SK-N-SH (cell line): ENCODE measurements at regions not wholly inside any gene's neighbourhood (a gene's known extent, or its start where the extent isn't known, plus 50 kb on each side); places are given as distances from the start of the nearest gene placed in this dataset.

Source experiments
- CTCF ChIA-PET: fragments of 300-600, 350-600 bp; formaldehyde crosslinking; extraction: SDS; loops from one replicate; lab custom pipeline; 2021; lab: Yijun Ruan, JAX
- POLR2A ChIA-PET: fragments of 350-600 bp; sonication (Branson Sonifier 250); formaldehyde crosslinking; extraction: SDS; loops from one replicate; lab custom pipeline; 2020; ENCODE audit warnings: antibody characterized with exemption, inconsistent platforms; lab: Yijun Ruan, JAX
- DNase-seq: peaks from one replicate; pipeline ENCODE4 v3.0.0; 2012
- H2AFZ ChIP-seq: fragments of 200-600 bp; sonication (generic); 2 replicates; pipeline ENCODE4 v1.8.1; 2016; ENCODE audit warnings: antibody characterized with exemption, mild to moderate bottlenecking, low read depth
- H3F3A ChIP-seq: fragments of 200-600 bp; sonication (generic); replicated peaks from 2 replicates; pipeline ENCODE3; 2016; ENCODE audit warnings: antibody characterized with exemption, mild to moderate bottlenecking; ENCODE audit not compliant: insufficient read depth
- H3K27ac ChIP-seq, 2 experiments: fragments of 200-500 bp in 1 of 2; fragments of 200-600 bp in 1 of 2; sonication (Bioruptor generic) in 1 of 2; sonication (generic), shearing (Covaris generic) in 1 of 2; 2 replicates each; pipeline versions ENCODE4 v1.5.1 to v1.6.1; 2014 to 2016; ENCODE audit warnings: low read depth in 2 of 2, inconsistent platforms in 1 of 2, low read length in 1 of 2, mild to moderate bottlenecking in 1 of 2, mixed read lengths in 1 of 2
- H3K27me3 ChIP-seq: fragments of 200-600 bp; sonication (generic), shearing (Covaris generic); 2 replicates; pipeline ENCODE4 v1.6.1; 2016; ENCODE audit warnings: mixed run types; ENCODE audit not compliant: insufficient read depth
- H3K36me3 ChIP-seq, 2 experiments: fragments of 200-500 bp in 1 of 2; fragments of 200-600 bp in 1 of 2; sonication (Bioruptor generic) in 1 of 2; sonication (generic) in 1 of 2; replicated peaks in 1 of 2; 2 replicates each; pipeline versions ENCODE3 to v1.5.1; 2014 to 2016; ENCODE audit warnings: low read length in 1 of 2, mild to moderate bottlenecking in 1 of 2; ENCODE audit not compliant: insufficient read depth in 2 of 2, control insufficient read depth in 1 of 2
- H3K4me1 ChIP-seq, 2 experiments: fragments of 200-500 bp in 1 of 2; fragments of 200-600 bp in 1 of 2; sonication (Bioruptor generic) in 1 of 2; sonication (generic), shearing (Covaris generic) in 1 of 2; 2 replicates each; pipeline versions ENCODE4 v1.5.1 to v1.6.1; 2014 to 2016; ENCODE audit warnings: low read depth in 1 of 2, low read length in 1 of 2, mixed run types in 1 of 2; ENCODE audit not compliant: insufficient read depth in 2 of 2, control insufficient read depth in 1 of 2
- H3K4me2 ChIP-seq: fragments of 200-600 bp; sonication (generic), shearing (Covaris generic); 2 replicates; pipeline ENCODE4 v1.6.1; 2017; ENCODE audit warnings: mixed run types
- H3K4me3 ChIP-seq, 2 experiments: fragments of 200-500 bp in 1 of 2; fragments of 200-600 bp in 1 of 2; sonication (Bioruptor generic) in 1 of 2; sonication (generic), shearing (Covaris generic) in 1 of 2; 2 replicates each; pipeline versions ENCODE4 v1.5.1 to v1.8.1; 2014 to 2016; ENCODE audit warnings: low read depth in 2 of 2, inconsistent platforms in 1 of 2, low read length in 1 of 2, mild to moderate bottlenecking in 1 of 2, mixed read lengths in 1 of 2, moderate library complexity in 1 of 2
- H3K79me2 ChIP-seq: fragments of 200-600 bp; sonication (generic); 2 replicates; pipeline ENCODE4 v1.8.1; 2017; ENCODE audit warnings: mild to moderate bottlenecking; ENCODE audit not compliant: insufficient read depth
- H3K9ac ChIP-seq: fragments of 200-600 bp; sonication (generic); 2 replicates; pipeline ENCODE4 v1.6.1; 2017; ENCODE audit warnings: mixed run types
- H3K9me2 ChIP-seq: fragments of 200-600 bp; sonication (generic); 2 replicates; pipeline ENCODE4 v1.6.1; 2017; ENCODE audit warnings: mixed run types
- H3K9me3 ChIP-seq: fragments of 200-600 bp; sonication (generic); 2 replicates; pipeline ENCODE4 v1.6.1; 2017; ENCODE audit warnings: mixed run types, mild to moderate bottlenecking, moderate library complexity
- H4K20me1 ChIP-seq: fragments of 200-600 bp; sonication (generic); 2 replicates; pipeline ENCODE4 v1.6.1; 2017; ENCODE audit warnings: mild to moderate bottlenecking, mixed run types; ENCODE audit not compliant: insufficient read depth
- GATA2 ChIP-seq: sonication (generic); formaldehyde crosslinking; IDR thresholded peaks from 2 replicates; pipeline ENCODE4 v1.5.0; 2020; ENCODE audit warnings: mild to moderate bottlenecking, missing genetic modification reagents
- NFIC ChIP-seq: IDR thresholded peaks from 2 replicates; pipeline ENCODE4 v1.4.0; 2012; ENCODE audit warnings: borderline replicate concordance
- POLR2AphosphoS5 ChIP-seq: IDR thresholded peaks from 2 replicates; pipeline ENCODE4 v1.6.1; 2012; ENCODE audit warnings: low read depth, low read length
- RAD21 ChIP-seq: IDR thresholded peaks from 2 replicates; pipeline ENCODE4 v1.6.1; 2012; ENCODE audit warnings: mild to moderate bottlenecking, low read length
- RFX5 ChIP-seq: IDR thresholded peaks from 2 replicates; pipeline ENCODE4 v1.6.1; 2012; ENCODE audit warnings: mild to moderate bottlenecking, improper control_type of control experiment, low read length
- SIN3A ChIP-seq: IDR thresholded peaks from 2 replicates; pipeline ENCODE4 v1.6.1; 2012; ENCODE audit warnings: low read depth, mild to moderate bottlenecking, low read length, moderate library complexity, borderline replicate concordance
- SMC3 ChIP-seq: IDR thresholded peaks from 2 replicates; pipeline ENCODE4 v1.6.1; 2012; ENCODE audit warnings: low read depth, low read length, improper control_type of control experiment
- TAF1 ChIP-seq: IDR thresholded peaks from 2 replicates; pipeline ENCODE4 v1.6.1; 2012; ENCODE audit warnings: low read depth, mild to moderate bottlenecking, low read length, moderate library complexity, borderline replicate concordance
- TCF12 ChIP-seq: IDR thresholded peaks from 2 replicates; pipeline ENCODE4 v1.4.0; 2012
- YY1 ChIP-seq: IDR thresholded peaks from 2 replicates; pipeline ENCODE4 v1.4.0; 2012; ENCODE audit warnings: low read depth, mild to moderate bottlenecking
- WGBS: methylation state at CpG from one replicate; pipeline ENCODE4 v1.1.6; 2017; ENCODE audit warnings: low lambda C conversion rate; 5-methylcytosine and 5-hydroxymethylcytosine counted together
- TF ChIP-seq, protein P1 (sequence below): fragments of 200-600 bp; sonication (generic); IDR thresholded peaks from 2 replicates; pipeline ENCODE4 v1.6.1; 2017; ENCODE audit warnings: antibody characterized with exemption, mild to moderate bottlenecking, moderate library complexity

GRCh38 chrX:16436348-16437188 lies 213.4 kb upstream of the S100G start:
- no peaks in the 10 kb centered on the region for H3F3A ChIP-seq
- H4K20me1 ChIP-seq = no peaks in the 10 kb centered on the region
- 28% methylated on average over 11 of the region's 12 CpGs for WGBS
- no peak overlapping the region for H3K27ac ChIP-seq
- H3K9ac ChIP-seq = no peak overlapping the region
- POLR2A ChIA-PET = no interaction called here
- CTCF ChIA-PET = interaction anchor here (0.6 to 2.1 kb wide), 42 partner anchors 9 to 1137 kb away, joined by 3 to 17 read pairs (median 4); partner anchors contain the start of gene GRPR
- H3K9me2 ChIP-seq = no peaks in the 10 kb centered on the region
- DNase-seq = peak; percentile 55
- peak overlapping the region; percentile 52 for H2AFZ ChIP-seq
- no peaks in the 10 kb centered on the region for H3K4me1 ChIP-seq
- H3K4me2 ChIP-seq = no peak overlapping the region
- TF ChIP-seq GATA2 (CRISPR knock-in tag) (no peak), RAD21 (peak; percentile 74), SMC3 (peak; percentile 84), YY1 (peak; percentile 66; the same call in 1 of the 2 replicates), RFX5 (no peak)
- TF ChIP-seq, protein P1, sequence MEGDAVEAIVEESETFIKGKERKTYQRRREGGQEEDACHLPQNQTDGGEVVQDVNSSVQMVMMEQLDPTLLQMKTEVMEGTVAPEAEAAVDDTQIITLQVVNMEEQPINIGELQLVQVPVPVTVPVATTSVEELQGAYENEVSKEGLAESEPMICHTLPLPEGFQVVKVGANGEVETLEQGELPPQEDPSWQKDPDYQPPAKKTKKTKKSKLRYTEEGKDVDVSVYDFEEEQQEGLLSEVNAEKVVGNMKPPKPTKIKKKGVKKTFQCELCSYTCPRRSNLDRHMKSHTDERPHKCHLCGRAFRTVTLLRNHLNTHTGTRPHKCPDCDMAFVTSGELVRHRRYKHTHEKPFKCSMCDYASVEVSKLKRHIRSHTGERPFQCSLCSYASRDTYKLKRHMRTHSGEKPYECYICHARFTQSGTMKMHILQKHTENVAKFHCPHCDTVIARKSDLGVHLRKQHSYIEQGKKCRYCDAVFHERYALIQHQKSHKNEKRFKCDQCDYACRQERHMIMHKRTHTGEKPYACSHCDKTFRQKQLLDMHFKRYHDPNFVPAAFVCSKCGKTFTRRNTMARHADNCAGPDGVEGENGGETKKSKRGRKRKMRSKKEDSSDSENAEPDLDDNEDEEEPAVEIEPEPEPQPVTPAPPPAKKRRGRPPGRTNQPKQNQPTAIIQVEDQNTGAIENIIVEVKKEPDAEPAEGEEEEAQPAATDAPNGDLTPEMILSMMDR = peak; percentile 83
- H3K79me2 ChIP-seq = no peaks in the 10 kb centered on the region
- no peaks in the 10 kb centered on the region for H3K36me3 ChIP-seq
- H3K9me3 ChIP-seq = no peaks in the 10 kb centered on the region
- no peaks in the 10 kb centered on the region for H3K27me3 ChIP-seq
- no peak overlapping the region for H3K4me3 ChIP-seq

- no peaks in the 10 kb centered on the region for H3K9me3 ChIP-seq
- no peak overlapping the region for H3K9ac ChIP-seq
- H3K27me3 ChIP-seq = no peaks in the 10 kb centered on the region
- H3K9me2 ChIP-seq = no peaks in the 10 kb centered on the region
- H3K4me2 ChIP-seq = no peak overlapping the region
- no peaks in the 10 kb centered on the region for H3K79me2 ChIP-seq
- H3K4me1 ChIP-seq = no peaks in the 10 kb centered on the region; a peak in 1 of 4 replicates
- H3K36me3 ChIP-seq = no peaks in the 10 kb centered on the region
- H3K4me3 ChIP-seq = no peak overlapping the region
- H4K20me1 ChIP-seq = no peaks in the 10 kb centered on the region
- H3K27ac ChIP-seq = no peak overlapping the region
- no peak overlapping the region for H2AFZ ChIP-seq
- H3F3A ChIP-seq = no peaks in the 10 kb centered on the region
- POLR2A ChIA-PET = no interaction called here
- CTCF ChIA-PET = interaction anchor here (0.8 kb wide), 1 partner anchor 255 kb away, joined by 4 read pairs; no protein-coding TSS in a partner anchor
- DNase-seq = no peak
- no peak for TF ChIP-seq TAF1
- TF ChIP-seq POLR2AphosphoS5 = no peak
These were observed 209.5 kb upstream of the S100G start for GRCh38 chrX:16440446-16440845.

GRCh38 chrX:16444353-16444752 lies 205.6 kb upstream of the S100G start:
- no peaks in the 10 kb centered on the region for H3K36me3 ChIP-seq
- no peak overlapping the region for H3K4me3 ChIP-seq
- TF ChIP-seq, protein P1 = no peak
- TF ChIP-seq SMC3 = no peak
- TF ChIP-seq NFIC = peak; percentile 69
- TF ChIP-seq SIN3A = no peak
- TF ChIP-seq TCF12 = peak; percentile 18; the same call in 1 of the 2 replicates
- no peaks in the 10 kb centered on the region for H3K9me2 ChIP-seq
- no peaks in the 10 kb centered on the region for H3K9me3 ChIP-seq
- H3K27ac ChIP-seq = peak overlapping the region in 1 of 2 experiments; percentile 19; a peak in 1 of 4 replicates
- WGBS = 37% methylated on average over 7 of the region's 7 CpGs
- no peak overlapping the region for H3K9ac ChIP-seq
- H4K20me1 ChIP-seq = no peaks in the 10 kb centered on the region
- CTCF ChIA-PET = interaction anchor here (0.8 to 2.2 kb wide), 18 partner anchors 8 to 756 kb away, joined by 3 to 14 read pairs (median 4); no protein-coding TSS in a partner anchor
- POLR2A ChIA-PET = no interaction called here
- H3F3A ChIP-seq = no peaks in the 10 kb centered on the region
- no peaks in the 10 kb centered on the region for H3K27me3 ChIP-seq
- H2AFZ ChIP-seq = no peak overlapping the region
- H3K79me2 ChIP-seq = no peaks in the 10 kb centered on the region
- H3K4me1 ChIP-seq = no peaks in the 10 kb centered on the region; a peak in 2 of 4 replicates
- no peak for DNase-seq
- no peak overlapping the region for H3K4me2 ChIP-seq
